Astrocyte of the spinal cord (primary cell): ENCODE measurements at regions not wholly inside any gene's neighbourhood (a gene's known extent, or its start where the extent isn't known, plus 50 kb on each side); places are given as distances from the start of the nearest gene placed in this dataset.

Source experiments
- DNase-seq: peaks from one replicate; pipeline ENCODE4 v3.0.0; 2011; ENCODE audit warnings: low read depth, low spot score
- H3K4me3 ChIP-seq: 2 replicates; pipeline ENCODE4 v1.5.1; 2011; ENCODE audit warnings: low read depth, mild to moderate bottlenecking, low read length, moderate library complexity
- in situ Hi-C: cut with HindIII; loops from 2 replicates; pipeline ENCODE4 v1.10.0; 2017; ENCODE audit warnings: low sequenced_read_pairs
- TF ChIP-seq, protein P1 (sequence below): IDR thresholded peaks from 2 replicates; pipeline ENCODE4 v1.5.1; 2012; ENCODE audit warnings: low read depth, mild to moderate bottlenecking, low read length, inconsistent platforms

DNA sequence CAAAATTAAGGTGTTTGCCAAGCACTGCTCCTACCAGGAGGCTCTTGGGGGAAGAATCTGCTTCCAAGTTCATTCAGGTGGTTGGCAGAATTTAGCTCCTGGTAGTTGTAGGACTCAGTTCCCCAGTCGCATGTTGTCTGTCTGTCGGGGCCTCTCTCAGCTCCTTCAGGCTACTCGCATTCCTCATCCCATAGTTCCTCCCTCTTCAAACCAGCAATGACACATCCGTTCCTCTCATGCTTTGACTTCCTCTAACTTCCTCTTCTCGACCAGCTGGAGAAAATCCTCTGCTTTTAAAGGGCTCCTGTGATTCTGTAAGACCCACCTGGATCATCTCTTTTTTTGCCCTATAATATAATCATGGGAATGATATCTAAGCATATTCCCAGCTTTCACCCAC lies 108.1 kb downstream of the PMP22 start:
- TF ChIP-seq, protein P1, sequence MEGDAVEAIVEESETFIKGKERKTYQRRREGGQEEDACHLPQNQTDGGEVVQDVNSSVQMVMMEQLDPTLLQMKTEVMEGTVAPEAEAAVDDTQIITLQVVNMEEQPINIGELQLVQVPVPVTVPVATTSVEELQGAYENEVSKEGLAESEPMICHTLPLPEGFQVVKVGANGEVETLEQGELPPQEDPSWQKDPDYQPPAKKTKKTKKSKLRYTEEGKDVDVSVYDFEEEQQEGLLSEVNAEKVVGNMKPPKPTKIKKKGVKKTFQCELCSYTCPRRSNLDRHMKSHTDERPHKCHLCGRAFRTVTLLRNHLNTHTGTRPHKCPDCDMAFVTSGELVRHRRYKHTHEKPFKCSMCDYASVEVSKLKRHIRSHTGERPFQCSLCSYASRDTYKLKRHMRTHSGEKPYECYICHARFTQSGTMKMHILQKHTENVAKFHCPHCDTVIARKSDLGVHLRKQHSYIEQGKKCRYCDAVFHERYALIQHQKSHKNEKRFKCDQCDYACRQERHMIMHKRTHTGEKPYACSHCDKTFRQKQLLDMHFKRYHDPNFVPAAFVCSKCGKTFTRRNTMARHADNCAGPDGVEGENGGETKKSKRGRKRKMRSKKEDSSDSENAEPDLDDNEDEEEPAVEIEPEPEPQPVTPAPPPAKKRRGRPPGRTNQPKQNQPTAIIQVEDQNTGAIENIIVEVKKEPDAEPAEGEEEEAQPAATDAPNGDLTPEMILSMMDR, result no peak
- DNase-seq, result no peak
- H3K4me3 ChIP-seq, result no peak overlapping the region
- in situ Hi-C loops, result no loop called here

DNA sequence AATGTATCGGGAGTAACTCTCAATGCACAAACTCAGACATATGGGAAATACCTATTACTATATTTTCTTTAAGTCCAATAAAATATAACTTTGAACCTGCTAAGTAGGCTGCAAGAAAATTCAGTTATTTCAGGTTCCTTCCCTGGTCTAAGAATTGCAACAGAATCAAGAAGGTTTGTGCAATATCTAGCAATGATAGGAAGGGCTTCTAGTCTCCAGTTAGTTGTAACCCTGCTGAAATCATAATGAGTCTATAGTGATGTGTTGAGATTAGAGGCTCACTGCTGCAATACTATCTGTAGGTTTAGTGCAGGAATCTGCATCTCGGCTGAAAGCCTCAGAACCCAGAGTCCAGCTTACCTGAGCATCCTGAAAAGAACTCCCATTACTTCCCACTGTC lies 110.5 kb downstream of the PMP22 start:
- in situ Hi-C loops, result no loop called here
- no peak for DNase-seq
- TF ChIP-seq, protein P1, result no peak

DNA sequence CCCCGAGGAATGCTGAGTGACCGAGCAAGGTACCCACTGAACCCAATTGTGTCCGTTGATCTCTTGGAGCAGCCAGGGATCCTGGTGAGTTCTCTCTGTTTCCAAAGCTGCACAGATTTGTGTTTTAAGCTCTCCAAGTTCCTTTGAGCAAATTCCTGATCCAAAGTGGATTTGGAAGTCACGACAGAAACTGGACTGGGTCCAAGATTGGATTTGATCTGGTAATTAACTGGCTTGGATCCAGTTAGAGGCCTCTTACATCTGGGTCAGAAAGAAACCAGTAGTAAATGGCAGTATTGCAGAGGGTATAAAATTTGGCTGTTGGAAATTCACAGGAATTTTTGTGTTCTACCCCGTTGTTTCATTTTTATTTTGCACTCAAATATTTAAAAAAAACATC lies 119.5 kb downstream of the PMP22 start:
- in situ Hi-C loops, result no loop called here
- TF ChIP-seq, protein P1, result no peak

More for the DNA sequence above, 110.5 kb downstream of the PMP22 start:
- no peak overlapping the region for H3K4me3 ChIP-seq

DNA sequence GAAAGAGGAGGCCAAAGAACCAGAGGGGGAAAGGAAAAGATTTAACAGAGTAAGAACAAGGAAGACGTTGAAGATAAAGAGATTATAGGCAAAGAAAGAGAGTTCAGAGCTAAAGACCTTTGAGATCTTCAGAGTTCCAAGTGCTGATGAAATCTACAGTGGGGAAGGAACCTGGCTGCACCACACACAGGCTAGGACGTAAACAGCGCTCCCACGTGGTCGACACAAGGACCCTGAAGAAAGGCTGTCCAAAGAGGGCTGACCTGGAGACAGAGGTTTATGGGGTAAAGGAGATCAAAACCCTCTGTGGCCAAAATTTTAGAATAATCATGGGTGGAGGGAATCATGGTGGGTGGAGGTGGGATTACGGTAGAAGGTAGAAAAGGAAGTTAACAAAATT lies 121.6 kb downstream of the PMP22 start:
- H3K4me3 ChIP-seq, result no peak overlapping the region
- DNase-seq, result no peak
- TF ChIP-seq, protein P1, result no peak
- in situ Hi-C loops, result no loop called here

More for the DNA sequence above, 119.5 kb downstream of the PMP22 start:
- no peak for DNase-seq
- H3K4me3 ChIP-seq, result no peak overlapping the region

- DNase-seq, result no peak
- in situ Hi-C loops, result no loop called here
- TF ChIP-seq, protein P1, result no peak
- no peak overlapping the region for H3K4me3 ChIP-seq
Measured at GRCh38 chr17:15134363-15134762, 130.8 kb downstream of the PMP22 start.

DNA sequence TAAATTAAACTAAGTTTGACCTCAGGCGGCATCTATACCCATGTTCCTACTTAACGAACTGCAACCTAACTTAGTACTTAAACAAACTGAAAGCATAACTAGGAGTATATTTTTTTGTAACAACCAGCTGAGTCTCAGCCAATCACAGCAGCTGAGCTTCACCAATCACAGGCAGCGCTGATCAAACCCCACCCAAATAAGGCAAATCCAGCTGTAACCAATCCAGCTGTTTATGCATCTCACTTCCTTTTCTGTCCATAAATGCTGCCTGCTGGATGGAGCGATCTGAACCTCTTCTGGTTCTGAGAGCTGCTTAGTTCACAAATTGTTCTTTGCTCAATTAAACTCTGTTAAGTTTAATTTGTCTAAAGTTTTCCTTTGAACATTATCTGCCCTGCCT lies 131.3 kb downstream of the PMP22 start:
- in situ Hi-C loops, result no loop called here
- TF ChIP-seq, protein P1, result no peak

DNA sequence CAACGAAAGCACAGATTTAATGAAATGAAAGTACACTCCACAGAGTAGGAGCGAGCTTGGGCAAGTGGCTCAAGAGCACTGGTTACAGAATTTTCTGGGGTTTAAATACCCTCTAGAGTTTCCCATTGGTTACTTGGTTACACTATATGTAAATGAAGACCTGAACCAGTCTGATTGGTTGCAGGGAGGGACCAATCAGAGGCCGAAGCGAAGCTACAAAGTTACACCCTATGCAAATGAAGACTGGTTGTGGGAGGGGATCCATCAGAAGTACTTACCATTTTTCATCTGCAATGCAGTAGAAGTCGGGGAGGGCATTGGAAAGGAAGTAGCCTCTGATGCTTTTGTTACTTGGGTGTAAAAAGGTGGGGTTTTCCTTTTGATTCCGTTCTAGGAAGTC lies 132.0 kb downstream of the PMP22 start:
- in situ Hi-C loops, result no loop called here
- H3K4me3 ChIP-seq, result no peak overlapping the region
- DNase-seq, result no peak
- TF ChIP-seq, protein P1, result no peak

More for the DNA sequence above, 131.3 kb downstream of the PMP22 start:
- no peak overlapping the region for H3K4me3 ChIP-seq
- DNase-seq, result no peak
